ENCODE measurements at regions not wholly inside any gene's neighbourhood (a gene's known extent, or its start where the extent isn't known, plus 50 kb on each side); places are given as distances from the start of the nearest gene placed in this dataset.

GRCh38 chr5:160484678-160485077, 63.0 kb downstream of the PTTG1 start:
- peaks cover 46% of the 10 kb centered on the region for H4K20me1 ChIP-seq (ENCODE audit: low read depth, low read length)

GRCh38 chr5:160485364-160485969, 63.8 kb downstream of the PTTG1 start:
- peaks cover 56% of the 10 kb centered on the region for H3F3A ChIP-seq (ENCODE audit: insufficient read depth)
- no peak overlapping the region for H3K4me3 ChIP-seq (ENCODE audit: insufficient read depth, low read length, poor library complexity, severe bottlenecking)
- no peaks in the 10 kb centered on the region for H3K9me2 ChIP-seq (replicated peaks; ENCODE audit: insufficient read depth, low read length)
- no peak overlapping the region for H3K9ac ChIP-seq (ENCODE audit: low read length)
- no peak overlapping the region for H3K27ac ChIP-seq (ENCODE audit: low read depth, low read length)
- H2AFZ ChIP-seq (ENCODE audit: low read depth, low read length, severe bottlenecking) = no peak overlapping the region
- no peak overlapping the region for H3K4me2 ChIP-seq (ENCODE audit: low read depth, low read length, poor library complexity, severe bottlenecking)
- no peaks in the 10 kb centered on the region for H3K27me3 ChIP-seq (ENCODE audit: low read length)
- no peaks in the 10 kb centered on the region for H3K9me3 ChIP-seq (ENCODE audit: insufficient read depth, low read length)
- peaks cover 43% of the 10 kb centered on the region for H3K36me3 ChIP-seq (ENCODE audit: low read length)
- peaks cover 70% of the 10 kb centered on the region for H3K79me2 ChIP-seq (ENCODE audit: insufficient read depth, low read length)
- H4K20me1 ChIP-seq (ENCODE audit: low read depth, low read length) = peaks cover 38% of the 10 kb centered on the region
- TF ChIP-seq EZH2phosphoT487 (conservative IDR thresholded peaks at IDR 0.05; ENCODE audit: low read length) (no peak), CTCF (IDR thresholded peaks at IDR 0.05; ENCODE audit: insufficient read depth, low read length, poor library complexity, severe bottlenecking) (no peak)

More at GRCh38 chr5:160484678-160485077, 63.0 kb downstream of the PTTG1 start:
- TF ChIP-seq CTCF (IDR thresholded peaks at IDR 0.05; ENCODE audit: insufficient read depth, low read length, poor library complexity, severe bottlenecking) = no peak
- TF ChIP-seq EZH2phosphoT487 (conservative IDR thresholded peaks at IDR 0.05; ENCODE audit: low read length) = no peak
- Histone ChIP-seq H3K9me3 (ENCODE audit: insufficient read depth, low read length) (no peaks in the 10 kb centered on the region), H3K9me2 (replicated peaks; ENCODE audit: insufficient read depth, low read length) (no peaks in the 10 kb centered on the region), H3F3A (ENCODE audit: insufficient read depth) (peaks cover 52% of the 10 kb centered on the region), H3K4me2 (ENCODE audit: low read depth, low read length, poor library complexity, severe bottlenecking) (no peak overlapping the region), H3K27me3 (ENCODE audit: low read length) (no peaks in the 10 kb centered on the region), H3K4me3 (ENCODE audit: insufficient read depth, low read length, poor library complexity, severe bottlenecking) (no peak overlapping the region), H3K36me3 (ENCODE audit: low read length) (peaks cover 46% of the 10 kb centered on the region), H3K27ac (ENCODE audit: low read depth, low read length) (no peak overlapping the region), H3K79me2 (ENCODE audit: insufficient read depth, low read length) (peaks cover 78% of the 10 kb centered on the region), H3K9ac (ENCODE audit: low read length) (no peak overlapping the region), H2AFZ (ENCODE audit: low read depth, low read length, severe bottlenecking) (no peak overlapping the region)

- H3K4me3 ChIP-seq (ENCODE audit: insufficient read depth, low read length, poor library complexity, severe bottlenecking) = no peak overlapping the region
- no peaks in the 10 kb centered on the region for H3K9me3 ChIP-seq (ENCODE audit: insufficient read depth, low read length)
- H4K20me1 ChIP-seq (ENCODE audit: low read depth, low read length) = peaks cover 36% of the 10 kb centered on the region
- no peaks in the 10 kb centered on the region for H3K27me3 ChIP-seq (ENCODE audit: low read length)
- H3K27ac ChIP-seq (ENCODE audit: low read depth, low read length) = no peak overlapping the region
- no peaks in the 10 kb centered on the region for H3K9me2 ChIP-seq (replicated peaks; ENCODE audit: insufficient read depth, low read length)
- H3K4me2 ChIP-seq (ENCODE audit: low read depth, low read length, poor library complexity, severe bottlenecking) = no peak overlapping the region
- no peak overlapping the region for H2AFZ ChIP-seq (ENCODE audit: low read depth, low read length, severe bottlenecking)
- TF ChIP-seq CTCF (IDR thresholded peaks at IDR 0.05; ENCODE audit: insufficient read depth, low read length, poor library complexity, severe bottlenecking) (no peak), EZH2phosphoT487 (conservative IDR thresholded peaks at IDR 0.05; ENCODE audit: low read length) (no peak)
- peaks cover 38% of the 10 kb centered on the region for H3K36me3 ChIP-seq (ENCODE audit: low read length)
- peaks cover 56% of the 10 kb centered on the region for H3F3A ChIP-seq (ENCODE audit: insufficient read depth)
- H3K9ac ChIP-seq (ENCODE audit: low read length) = no peak overlapping the region
- H3K79me2 ChIP-seq (ENCODE audit: insufficient read depth, low read length) = peaks cover 59% of the 10 kb centered on the region
Observed at GRCh38 chr5:160486573-160486972, 64.9 kb downstream of the PTTG1 start.
